Calu3 (cell line): ENCODE measurements at regions not wholly inside any gene's neighbourhood (a gene's known extent, or its start where the extent isn't known, plus 50 kb on each side); places are given as distances from the start of the nearest gene placed in this dataset.

Source experiments
- BruUV-seq: library from RNA; stranded (reverse); fragments of 400-500 nt; replicated peaks from 2 replicates; lab custom pipeline; 2021; lab: Mats Ljungman, UMichigan
- CTCF ChIA-PET: fragments of 300-600 bp; sonication (Branson Sonifier 250); formaldehyde crosslinking; loops from one replicate; lab custom pipeline; 2022; ENCODE audit warnings: antibody characterized with exemption; lab: Charles Lee
- DNase-seq: peaks from one replicate; pipeline ENCODE4 v3.0.0; 2022
- H3K27ac Mint-ChIP-seq: one replicate; pipeline ENCODE4 v1.8.0; 2022; ENCODE audit warnings: mixed read lengths; ENCODE audit not compliant: unreplicated experiment
- H3K27me3 Mint-ChIP-seq: one replicate; pipeline ENCODE4 v1.8.0; 2022; ENCODE audit warnings: mixed read lengths; ENCODE audit not compliant: unreplicated experiment
- H3K36me3 Mint-ChIP-seq: one replicate; pipeline ENCODE4 v1.8.0; 2022; ENCODE audit warnings: mild to moderate bottlenecking, moderate library complexity, mixed read lengths; ENCODE audit not compliant: insufficient read depth, unreplicated experiment
- H3K4me1 Mint-ChIP-seq: one replicate; pipeline ENCODE4 v1.8.0; 2022; ENCODE audit warnings: mild to moderate bottlenecking, low read depth, mixed read lengths; ENCODE audit not compliant: unreplicated experiment
- H3K4me3 Mint-ChIP-seq: one replicate; pipeline ENCODE4 v1.8.0; 2022; ENCODE audit warnings: mild to moderate bottlenecking, low read depth, moderate library complexity, mixed read lengths; ENCODE audit not compliant: unreplicated experiment
- H3K9me3 Mint-ChIP-seq: one replicate; pipeline ENCODE4 v1.8.0; 2022; ENCODE audit warnings: low read depth, mixed read lengths; ENCODE audit not compliant: unreplicated experiment
- CTCF ChIP-seq: fragments of 200-600 bp; IDR thresholded peaks from one replicate; pipeline ENCODE4 v1.8.0; 2022; ENCODE audit warnings: antibody characterized with exemption; ENCODE audit not compliant: unreplicated experiment
- intact Hi-C: fragments of 100-400 bp; cut with micrococcal nuclease; formaldehyde crosslinking; loops from one replicate; pipeline ENCODE4 v1.10.0; 2022; ENCODE audit not compliant: unreplicated experiment

- BruUV-seq, result no TSS peak
- Mint-ChIP-seq H3K27me3 (peaks cover 76% of the 10 kb centered on the region), H3K36me3 (no peaks in the 10 kb centered on the region), H3K9me3 (no peaks in the 10 kb centered on the region), H3K4me3 (no peak overlapping the region), H3K4me1 (no peaks in the 10 kb centered on the region), H3K27ac (no peak overlapping the region)
- intact Hi-C loops, result no loop called here
- DNase-seq, result no peak
- no peak for TF ChIP-seq CTCF
- CTCF ChIA-PET, result no interaction called here
Measured at GRCh38 chr17:33814852-33815251, 440.2 kb upstream of the CCL2 start.

GRCh38 chr17:33816036-33816435 is 439.0 kb upstream of the CCL2 start:
- Mint-ChIP-seq H3K9me3 (no peaks in the 10 kb centered on the region), H3K4me1 (no peaks in the 10 kb centered on the region), H3K36me3 (no peaks in the 10 kb centered on the region), H3K27ac (no peak overlapping the region), H3K27me3 (peaks cover 74% of the 10 kb centered on the region), H3K4me3 (no peak overlapping the region)
- intact Hi-C loops, result no loop called here
- CTCF ChIA-PET, result no interaction called here
- DNase-seq, result no peak
- TF ChIP-seq CTCF, result no peak
- no TSS peak for BruUV-seq

GRCh38 chr17:33816842-33817617 is 438.1 kb upstream of the CCL2 start:
- Mint-ChIP-seq H3K27me3 (peaks cover 74% of the 10 kb centered on the region), H3K9me3 (no peaks in the 10 kb centered on the region), H3K27ac (no peak overlapping the region), H3K4me3 (no peak overlapping the region), H3K4me1 (no peaks in the 10 kb centered on the region), H3K36me3 (no peaks in the 10 kb centered on the region)
- CTCF ChIA-PET, result interaction anchor here (1.1 kb wide), 1 partner anchor 121 kb away, joined by 3 read pairs; no protein-coding TSS in a partner anchor
- intact Hi-C loops, result no loop called here
- no TSS peak for BruUV-seq
- TF ChIP-seq CTCF, result no peak
- DNase-seq, result no peak

- Mint-ChIP-seq H3K27ac (no peak overlapping the region), H3K36me3 (no peaks in the 10 kb centered on the region), H3K4me3 (no peak overlapping the region), H3K27me3 (peaks cover 71% of the 10 kb centered on the region), H3K4me1 (no peaks in the 10 kb centered on the region), H3K9me3 (no peaks in the 10 kb centered on the region)
- TF ChIP-seq CTCF, result no peak
- DNase-seq, result no peak
- CTCF ChIA-PET, result no interaction called here
- no TSS peak for BruUV-seq
- intact Hi-C loops, result no loop called here
Measured at GRCh38 chr17:33819539-33819938, 435.5 kb upstream of the CCL2 start.
